Left ventricle myocardium inferior (tissue), 1 donor: ENCODE measurements at regions not wholly inside any gene's neighbourhood (a gene's known extent, or its start where the extent isn't known, plus 50 kb on each side); places are given as distances from the start of the nearest gene placed in this dataset.

Experiments used
- DNase-seq: peaks from one replicate; pipeline ENCODE4 v3.0.0-alpha.2; 2020
- H3K27ac ChIP-seq: fragments of 200-600 bp; replicated peaks from 2 replicates; pipeline ENCODE4 v1.8.0; 2021
- H3K27me3 ChIP-seq: fragments of 200-600 bp; 2 replicates; pipeline ENCODE4 v1.8.0; 2021; ENCODE audit warnings: low read depth
- H3K36me3 ChIP-seq: fragments of 200-600 bp; 2 replicates; pipeline ENCODE4 v1.8.0; 2021
- H3K4me1 ChIP-seq: fragments of 200-600 bp; 2 replicates; pipeline ENCODE4 v1.8.0; 2021
- H3K4me3 ChIP-seq: fragments of 200-600 bp; 2 replicates; pipeline ENCODE4 v1.8.0; 2021; ENCODE audit warnings: mild to moderate bottlenecking, moderate library complexity
- H3K9me3 ChIP-seq: fragments of 200-600 bp; replicated peaks from 2 replicates; pipeline ENCODE4 v1.8.0; 2021
- CTCF ChIP-seq: fragments of 200-600 bp; IDR thresholded peaks from 2 replicates; pipeline ENCODE4 v1.8.0; 2021; ENCODE audit warnings: antibody characterized with exemption, mild to moderate bottlenecking, borderline replicate concordance
- intact Hi-C: fragments of 100-400 bp; cut with micrococcal nuclease; formaldehyde crosslinking; loops from one replicate; pipeline ENCODE4 v1.11.0; 2022
- donor health status: DM: no; HTN: yes; CAD: no; lungs with severe emphysema.

- intact Hi-C loops: no loop called here
- no peaks in the 10 kb centered on the region for H3K36me3 ChIP-seq
- no peak for DNase-seq
- no peak overlapping the region for H3K27ac ChIP-seq
- H3K4me3 ChIP-seq: no peak overlapping the region
- no peak for TF ChIP-seq CTCF
- no peaks in the 10 kb centered on the region for H3K4me1 ChIP-seq
- no peaks in the 10 kb centered on the region for H3K27me3 ChIP-seq
- no peaks in the 10 kb centered on the region for H3K9me3 ChIP-seq
Measured at GRCh38 chr3:147838652-147839051, 429.5 kb downstream of the ZIC1 start.

DNA sequence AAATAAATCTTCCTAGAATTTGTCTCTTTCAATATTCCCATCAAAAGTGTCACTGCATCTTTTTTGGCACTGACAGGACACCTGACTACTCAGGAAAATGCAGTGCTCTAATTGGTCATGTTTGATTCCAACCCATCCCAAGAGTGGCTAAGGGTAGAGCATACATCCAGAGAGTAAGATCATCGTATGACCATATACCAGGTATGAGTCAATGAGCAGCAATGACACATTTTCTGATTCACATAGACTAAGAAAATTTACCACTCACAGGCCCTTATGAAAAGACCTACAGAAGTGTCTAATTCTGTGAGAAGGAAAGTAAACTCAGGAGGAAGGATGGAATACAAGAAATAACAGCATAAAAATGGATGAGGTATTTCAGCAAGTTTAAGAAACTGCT, 434.2 kb downstream of the ZIC1 start:
- no peaks in the 10 kb centered on the region for H3K36me3 ChIP-seq
- TF ChIP-seq CTCF: no peak
- no peak for DNase-seq
- no peaks in the 10 kb centered on the region for H3K4me1 ChIP-seq
- no peak overlapping the region for H3K27ac ChIP-seq
- no peaks in the 10 kb centered on the region for H3K27me3 ChIP-seq
- no peak overlapping the region for H3K4me3 ChIP-seq
- intact Hi-C loops: no loop called here
- H3K9me3 ChIP-seq: no peaks in the 10 kb centered on the region

DNA sequence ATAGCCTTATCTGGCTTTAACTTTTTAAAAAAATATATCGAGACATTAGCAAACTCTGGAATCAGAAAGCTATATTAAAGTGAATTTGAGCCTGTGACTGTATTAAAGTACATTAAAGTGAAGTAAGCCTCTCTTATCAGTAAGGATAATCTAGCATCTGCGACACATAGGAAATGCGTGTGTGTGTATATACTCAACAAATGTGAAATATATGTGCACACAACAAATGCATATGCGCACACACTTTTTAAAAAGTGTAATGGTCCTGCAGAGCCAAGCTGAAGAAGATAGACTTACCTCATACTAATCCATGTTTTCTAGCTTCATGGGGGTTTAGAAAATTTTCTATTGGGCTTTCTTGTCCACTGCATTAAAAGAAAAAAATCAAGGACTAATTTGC, 437.1 kb downstream of the ZIC1 start:
- no peaks in the 10 kb centered on the region for H3K9me3 ChIP-seq
- no peaks in the 10 kb centered on the region for H3K36me3 ChIP-seq
- no peak for DNase-seq
- H3K4me3 ChIP-seq: no peak overlapping the region
- intact Hi-C loops: no loop called here
- no peak for TF ChIP-seq CTCF
- H3K27me3 ChIP-seq: no peaks in the 10 kb centered on the region
- H3K27ac ChIP-seq: no peak overlapping the region
- H3K4me1 ChIP-seq: no peaks in the 10 kb centered on the region

- H3K4me3 ChIP-seq: no peak overlapping the region
Measured at GRCh38 chr3:147846854-147847478, 437.8 kb downstream of the ZIC1 start.

DNA sequence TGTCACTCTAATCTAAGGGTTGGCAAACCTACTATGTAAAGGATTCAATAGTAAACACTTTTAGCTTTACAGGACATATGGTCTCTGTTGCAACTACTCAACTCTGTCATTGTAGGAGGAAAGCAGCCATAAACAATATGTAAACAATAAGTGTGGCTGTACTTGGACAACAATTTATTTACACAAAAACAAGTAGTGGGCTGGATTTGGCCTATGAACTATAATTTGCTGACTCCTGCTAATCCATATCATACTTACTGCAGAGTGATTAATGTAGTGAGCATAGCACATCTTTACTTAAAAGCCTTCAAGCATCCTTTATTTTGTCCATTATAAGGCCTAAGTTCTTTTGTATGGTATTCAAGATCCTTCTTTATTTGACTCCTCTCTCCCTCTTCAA, 441.9 kb downstream of the ZIC1 start:
- intact Hi-C loops: no loop called here
- no peak overlapping the region for H3K4me3 ChIP-seq
- H3K4me1 ChIP-seq: no peaks in the 10 kb centered on the region
- no peaks in the 10 kb centered on the region for H3K27me3 ChIP-seq
- no peaks in the 10 kb centered on the region for H3K36me3 ChIP-seq
- no peak overlapping the region for H3K27ac ChIP-seq
- H3K9me3 ChIP-seq: no peaks in the 10 kb centered on the region
- TF ChIP-seq CTCF: no peak
- no peak for DNase-seq

More at GRCh38 chr3:147846854-147847478, 437.8 kb downstream of the ZIC1 start:
- H3K9me3 ChIP-seq: no peaks in the 10 kb centered on the region
- H3K4me1 ChIP-seq: no peaks in the 10 kb centered on the region
- no peaks in the 10 kb centered on the region for H3K27me3 ChIP-seq
- no peak for TF ChIP-seq CTCF
- DNase-seq: no peak
- H3K36me3 ChIP-seq: no peaks in the 10 kb centered on the region
- no peak overlapping the region for H3K27ac ChIP-seq
- intact Hi-C loops: no loop called here
